ENCODE measurements at regions not wholly inside any gene's neighbourhood (a gene's known extent, or its start where the extent isn't known, plus 50 kb on each side); places are given as distances from the start of the nearest gene placed in this dataset.

DNA sequence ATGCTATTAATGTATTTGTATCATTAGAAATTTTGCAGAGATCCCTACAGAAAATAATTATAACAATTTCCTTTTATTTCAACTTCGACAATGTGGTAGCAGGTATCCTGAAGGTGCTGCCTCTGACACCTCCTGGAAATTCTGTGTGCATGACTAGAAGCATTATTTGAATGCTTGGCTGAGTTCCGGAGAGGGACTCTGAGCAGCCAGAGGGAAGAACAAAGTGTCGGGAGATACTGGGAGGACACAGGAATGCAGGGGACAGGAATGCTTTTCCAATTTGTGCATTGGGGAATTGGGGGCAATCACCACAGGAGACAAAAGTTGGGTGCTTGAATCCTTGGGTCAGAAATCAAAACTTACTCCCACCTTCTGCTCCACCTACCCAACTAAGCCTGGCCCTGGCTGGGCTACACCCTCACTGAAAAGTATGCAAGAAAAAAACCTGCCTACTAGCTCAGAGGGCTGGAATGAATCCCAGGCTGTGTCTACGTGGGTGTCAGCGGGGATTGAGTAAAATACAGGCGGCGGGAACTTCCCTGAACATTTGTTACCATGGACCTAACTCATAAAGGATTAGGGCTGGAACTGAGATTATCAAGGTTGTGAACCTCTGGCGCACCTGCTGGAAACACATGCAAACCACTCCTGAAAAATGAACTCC lies 299.3 kb downstream of the SOX11 start:
- no peak for DNase-seq

DNA sequence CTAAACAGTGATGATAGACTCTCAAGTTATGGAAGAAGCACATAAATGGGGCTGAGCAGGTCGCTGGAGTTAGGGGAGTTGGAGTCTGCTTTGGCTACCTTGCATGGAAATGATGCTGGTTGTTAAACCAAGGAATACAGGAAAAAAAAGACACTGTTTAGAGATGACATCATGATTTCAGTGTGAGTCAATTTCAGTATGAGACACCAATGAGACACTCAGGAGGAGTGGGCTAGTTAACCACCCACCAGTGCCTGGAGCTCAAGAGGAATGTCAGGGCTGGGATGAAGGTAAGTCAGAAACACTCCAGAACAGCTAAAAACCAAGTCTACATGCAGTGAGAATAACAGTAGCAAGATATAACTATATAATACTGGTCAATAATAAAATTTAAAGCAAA lies 303.6 kb downstream of the SOX11 start:
- no peak for DNase-seq

- DNase-seq = no peak
Measured at GRCh38 chr2:6008186-6008585, 316.0 kb downstream of the SOX11 start.

GRCh38 chr2:6008726-6009125 lies 316.5 kb downstream of the SOX11 start:
- DNase-seq = no peak

DNA sequence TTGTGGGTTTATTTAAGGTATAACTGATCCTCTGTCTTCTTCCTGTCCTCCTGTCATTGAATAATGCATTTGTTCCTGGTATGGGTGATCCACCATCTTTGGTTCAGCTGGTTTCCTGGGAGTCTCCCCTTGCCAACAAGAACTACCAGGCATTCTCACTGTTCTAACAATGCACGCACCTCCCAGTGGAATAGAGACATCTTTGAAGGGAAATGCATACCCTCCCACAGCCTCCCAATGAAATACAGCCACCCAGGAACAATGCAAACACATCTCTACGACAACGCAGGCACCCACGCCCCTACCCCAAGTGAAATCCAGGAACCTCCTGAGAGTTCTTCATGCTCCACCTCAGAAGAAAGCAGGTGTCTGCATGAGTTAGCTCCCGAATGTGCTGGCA lies 318.0 kb downstream of the SOX11 start:
- DNase-seq = no peak

GRCh38 chr2:6011921-6012320 lies 319.7 kb downstream of the SOX11 start:
- DNase-seq = peak; percentile 79

- DNase-seq = no peak
Measured at GRCh38 chr2:6017736-6018286, 325.6 kb downstream of the SOX11 start.

DNA sequence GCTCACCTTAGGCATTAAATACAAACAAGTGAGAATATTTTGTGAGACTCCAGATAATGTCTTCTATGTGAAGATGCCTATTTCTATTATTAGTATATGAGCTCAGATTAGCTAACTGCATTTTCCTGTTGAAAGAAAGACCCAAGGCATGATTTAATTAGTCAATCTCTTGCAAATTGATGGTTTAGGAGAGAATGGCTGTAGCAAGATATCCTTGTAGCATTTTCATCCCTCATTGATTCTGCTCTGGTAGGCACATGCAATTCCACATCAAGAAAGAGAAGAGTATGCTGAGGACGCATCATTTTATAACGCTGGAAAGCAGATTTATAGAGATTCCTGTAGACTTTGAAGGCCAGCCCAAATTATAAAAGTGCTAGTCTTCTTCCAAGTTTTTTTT lies 332.0 kb downstream of the SOX11 start:
- no peak for DNase-seq

- DNase-seq = no peak
Measured at GRCh38 chr2:6024784-6025183, 332.6 kb downstream of the SOX11 start.

DNA sequence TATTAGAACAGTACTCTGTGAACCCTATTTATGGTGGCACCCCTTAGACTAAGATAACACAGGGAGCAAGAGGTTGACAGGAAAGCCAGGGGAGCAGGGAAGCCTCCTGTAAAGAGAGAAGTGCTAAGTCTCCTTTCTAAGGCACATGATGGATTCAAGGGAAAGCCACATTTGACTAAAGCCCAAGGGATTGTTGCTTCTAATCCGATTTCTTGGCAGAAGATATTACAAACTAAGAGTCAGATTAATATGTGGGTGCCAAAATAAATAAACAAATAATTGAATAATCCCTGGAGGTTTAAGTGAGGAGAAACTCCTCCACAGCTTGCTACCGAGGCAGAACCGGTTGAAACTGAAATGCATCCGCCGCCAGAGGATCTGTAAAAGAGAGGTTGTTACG lies 333.2 kb downstream of the SOX11 start:
- no peak for DNase-seq

DNA sequence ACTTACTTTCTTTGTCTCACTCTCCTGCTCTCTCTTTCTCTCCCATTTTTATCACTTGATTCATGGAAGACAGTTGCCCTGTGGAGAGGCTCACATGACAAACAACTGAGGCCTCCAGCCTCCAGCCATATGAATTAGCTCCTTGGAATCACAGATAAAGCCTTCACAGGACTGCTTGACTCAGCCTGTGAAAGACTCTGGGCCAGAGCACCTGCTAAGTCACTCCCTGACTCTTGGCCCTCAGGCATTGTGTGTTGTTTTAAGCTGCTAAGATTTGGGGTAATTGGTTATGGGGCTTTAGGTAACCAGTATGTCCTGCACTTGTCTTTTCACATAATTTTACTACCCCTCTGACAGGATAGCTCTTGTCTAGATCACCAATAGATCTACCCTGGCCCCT lies 334.9 kb downstream of the SOX11 start:
- no peak for DNase-seq

GRCh38 chr2:6031200-6031867 lies 339.1 kb downstream of the SOX11 start:
- no peak for DNase-seq

- DNase-seq = no peak
Measured at GRCh38 chr2:6036211-6036610, 344.0 kb downstream of the SOX11 start.

DNA sequence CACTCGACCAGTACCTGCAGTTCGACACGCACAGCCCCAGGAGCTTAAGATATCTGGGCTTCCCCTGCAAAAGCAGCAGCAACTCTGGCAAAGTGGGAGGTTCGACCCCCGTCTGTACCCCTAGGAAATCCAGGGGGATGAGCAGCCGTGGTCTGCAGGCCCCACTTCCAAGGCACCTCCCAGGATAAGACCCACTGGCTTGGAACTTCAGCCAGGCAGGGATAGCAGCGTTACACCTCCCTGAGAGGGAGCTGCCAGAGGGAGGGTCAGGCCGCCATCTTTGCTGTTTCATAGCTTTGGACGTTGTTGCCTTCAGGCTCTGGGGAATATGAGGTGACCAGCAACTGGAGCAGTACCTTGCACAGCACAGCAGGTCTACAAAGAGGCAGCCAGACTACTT lies 351.1 kb downstream of the SOX11 start:
- DNase-seq = no peak

DNA sequence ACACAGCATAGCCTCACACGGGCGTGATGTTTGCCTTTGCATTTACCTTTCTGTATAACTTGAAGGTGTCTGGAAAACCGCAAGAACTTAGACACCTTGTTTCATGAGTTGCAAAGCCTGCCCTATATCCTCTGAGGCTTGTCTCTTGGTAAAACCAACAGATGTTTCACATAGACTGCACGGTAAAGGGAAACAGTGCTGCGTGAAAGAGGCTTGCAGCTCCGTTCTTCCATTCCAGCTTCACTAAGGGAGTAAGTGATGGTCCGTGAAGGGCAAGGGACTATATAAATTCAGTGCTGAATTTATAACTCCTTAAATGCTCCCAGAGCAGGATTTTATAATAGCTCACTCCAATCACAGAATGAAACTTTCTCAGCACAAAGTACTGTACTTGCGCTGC lies 360.5 kb downstream of the SOX11 start:
- no peak for DNase-seq

DNA sequence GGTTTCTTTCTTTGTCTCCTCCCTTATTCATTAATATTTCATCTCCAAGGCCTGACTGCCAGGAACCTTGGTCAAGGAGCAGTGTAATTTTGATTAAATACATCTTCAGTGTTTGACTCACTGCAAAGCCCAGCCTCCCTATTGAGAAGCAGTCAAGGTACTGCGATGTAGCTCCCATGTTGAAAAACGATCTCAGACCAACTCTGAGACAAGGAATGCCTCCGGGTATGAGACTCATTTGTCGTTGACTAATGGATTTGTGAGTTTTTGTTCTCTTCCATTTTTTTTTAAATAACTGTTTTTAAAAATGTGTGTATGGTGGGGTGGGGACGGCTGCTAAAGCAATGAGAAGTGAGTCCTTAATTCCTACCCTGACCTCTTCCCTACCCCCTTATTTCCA lies 361.6 kb downstream of the SOX11 start:
- DNase-seq = no peak

DNA sequence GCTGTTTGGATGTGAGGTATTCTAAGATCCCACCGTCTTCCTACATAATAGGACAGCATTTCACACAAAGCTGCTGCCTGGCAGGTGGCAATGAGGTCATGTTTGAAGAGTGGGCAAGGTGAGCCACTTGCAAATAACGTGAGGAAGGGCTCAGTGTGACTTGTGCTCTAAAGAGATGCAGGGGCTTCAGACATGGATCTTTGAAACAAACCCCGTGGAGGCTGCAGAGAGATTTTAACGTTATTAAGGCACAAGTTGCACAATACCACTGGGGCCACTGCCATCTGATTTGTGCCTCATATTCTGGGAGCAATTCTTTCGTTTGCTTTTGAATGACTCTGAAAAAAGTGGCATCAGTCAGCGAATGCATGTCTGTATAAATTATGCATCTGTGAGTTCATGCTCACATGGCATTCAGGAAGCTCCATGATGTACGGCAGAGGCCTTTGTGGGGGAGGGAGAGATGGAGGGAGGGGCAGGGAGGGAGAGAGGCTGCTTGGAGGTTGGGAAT lies 362.0 kb downstream of the SOX11 start:
- peak; percentile 92 for DNase-seq

DNA sequence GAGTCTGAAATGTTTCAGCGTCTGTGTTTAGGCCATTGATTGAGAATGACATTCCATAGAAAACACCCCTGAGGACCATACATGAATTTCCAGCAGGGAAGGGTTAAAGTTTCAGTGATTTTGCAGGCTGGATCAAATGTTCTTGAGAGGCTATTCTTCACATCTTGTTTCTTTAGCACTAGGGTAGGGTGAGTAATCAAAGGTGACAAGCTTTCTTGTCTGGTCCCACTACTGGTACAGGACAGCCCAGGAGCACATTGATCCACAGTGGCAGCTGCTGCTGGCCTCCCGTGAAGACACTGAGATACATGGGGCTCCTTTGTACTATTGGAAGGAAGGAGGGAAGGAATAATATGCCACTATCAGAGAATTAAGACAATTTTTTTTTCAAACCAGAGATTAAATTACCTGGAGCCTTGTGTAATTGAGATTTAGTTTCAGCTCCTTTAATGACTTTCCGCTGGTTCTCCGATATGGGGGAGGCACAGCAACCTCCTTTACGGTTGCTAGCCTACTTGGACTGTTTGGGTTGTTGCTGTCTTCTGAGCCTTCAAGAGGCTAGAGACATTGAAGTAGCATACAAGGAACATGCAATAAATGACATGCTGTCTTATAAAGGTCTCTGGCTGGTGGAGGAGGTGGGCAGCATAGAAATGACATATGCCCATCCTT lies 368.9 kb downstream of the SOX11 start:
- DNase-seq = no peak

DNA sequence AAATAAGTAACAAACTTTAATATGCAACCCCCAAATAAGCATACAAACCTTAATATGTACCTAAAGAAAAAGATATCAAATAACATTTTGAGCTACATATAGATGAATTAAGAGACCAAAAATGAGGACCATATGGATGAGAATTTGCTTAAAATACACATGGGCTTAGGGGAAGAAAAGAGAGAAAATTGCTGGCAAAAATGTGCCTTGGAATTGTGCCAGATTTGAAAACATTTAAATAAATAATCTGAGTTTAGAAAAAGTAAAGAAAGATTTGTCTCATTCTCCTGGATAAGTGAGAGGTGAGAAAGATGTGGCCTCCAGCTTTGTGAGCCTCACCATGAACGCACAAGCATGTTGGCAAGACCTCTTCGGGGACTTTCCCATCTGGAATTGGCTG lies 372.6 kb downstream of the SOX11 start:
- DNase-seq = no peak

- DNase-seq = no peak
Measured at GRCh38 chr2:6065703-6066102, 373.5 kb downstream of the SOX11 start.

DNA sequence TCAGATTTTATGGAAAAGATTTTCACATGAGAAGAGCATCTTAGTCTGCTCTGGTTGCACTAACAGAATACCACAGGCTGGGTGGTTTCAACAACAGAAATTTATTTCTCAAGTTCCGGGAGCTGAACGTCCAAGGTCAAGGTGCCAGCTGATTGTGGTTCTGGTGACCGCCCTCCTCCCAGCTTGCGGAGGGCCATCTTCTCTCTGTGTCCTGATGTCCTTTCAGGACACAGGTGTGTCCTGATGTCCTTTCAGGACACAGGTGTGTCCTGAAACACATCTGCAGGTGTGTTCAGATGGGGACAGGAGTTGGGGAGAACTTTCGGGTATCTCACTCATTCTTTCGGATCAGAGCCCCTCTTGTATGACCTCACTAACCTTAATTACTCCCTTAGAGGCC lies 374.9 kb downstream of the SOX11 start:
- DNase-seq = no peak

- DNase-seq = no peak
Measured at GRCh38 chr2:6067806-6068205, 375.6 kb downstream of the SOX11 start.

DNA sequence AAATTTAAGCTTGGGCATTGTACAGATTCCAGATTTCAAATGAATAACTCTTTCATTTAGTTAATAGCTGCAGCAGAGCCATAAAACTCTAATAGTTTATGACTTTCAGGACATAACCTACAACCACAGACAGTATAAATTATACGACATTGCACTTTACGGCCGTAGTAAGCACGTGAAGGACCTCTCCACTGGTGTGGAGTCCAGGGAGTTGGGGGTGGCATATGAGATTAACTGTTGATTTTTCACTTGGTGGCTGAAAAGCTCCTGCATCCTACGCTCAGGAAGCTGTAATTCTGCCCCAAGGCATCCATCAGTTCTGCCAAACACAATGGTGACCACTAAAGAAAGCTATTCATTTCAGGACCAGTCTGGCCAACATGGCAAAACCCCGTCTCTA lies 376.2 kb downstream of the SOX11 start:
- DNase-seq = no peak

GRCh38 chr2:6069381-6069780 lies 377.2 kb downstream of the SOX11 start:
- no peak for DNase-seq
